ENCODE measurements at regions not wholly inside any gene's neighbourhood (a gene's known extent, or its start where the extent isn't known, plus 50 kb on each side); places are given as distances from the start of the nearest gene placed in this dataset.

DNA sequence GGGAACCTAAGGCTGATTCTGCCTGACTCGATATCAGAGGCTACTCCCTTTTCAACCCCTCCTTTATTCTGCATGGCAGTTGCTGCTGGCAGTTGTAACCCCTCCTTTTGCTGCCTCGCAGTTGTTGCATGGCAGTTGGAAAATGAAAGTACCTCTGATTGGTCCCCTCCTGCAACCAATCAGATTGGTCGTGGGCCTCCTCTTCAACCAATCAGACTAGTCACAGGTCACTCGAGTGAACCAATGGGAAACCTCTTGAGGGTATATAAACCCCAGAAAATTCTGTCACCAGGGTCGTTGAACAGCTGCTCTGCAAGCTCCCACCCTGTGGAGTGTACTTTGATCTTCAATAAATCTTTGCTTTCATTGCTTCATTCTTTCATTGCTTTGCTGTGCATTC lies 294.3 kb upstream of the SLC8A1 start:
- TF ChIP-seq, protein P1, sequence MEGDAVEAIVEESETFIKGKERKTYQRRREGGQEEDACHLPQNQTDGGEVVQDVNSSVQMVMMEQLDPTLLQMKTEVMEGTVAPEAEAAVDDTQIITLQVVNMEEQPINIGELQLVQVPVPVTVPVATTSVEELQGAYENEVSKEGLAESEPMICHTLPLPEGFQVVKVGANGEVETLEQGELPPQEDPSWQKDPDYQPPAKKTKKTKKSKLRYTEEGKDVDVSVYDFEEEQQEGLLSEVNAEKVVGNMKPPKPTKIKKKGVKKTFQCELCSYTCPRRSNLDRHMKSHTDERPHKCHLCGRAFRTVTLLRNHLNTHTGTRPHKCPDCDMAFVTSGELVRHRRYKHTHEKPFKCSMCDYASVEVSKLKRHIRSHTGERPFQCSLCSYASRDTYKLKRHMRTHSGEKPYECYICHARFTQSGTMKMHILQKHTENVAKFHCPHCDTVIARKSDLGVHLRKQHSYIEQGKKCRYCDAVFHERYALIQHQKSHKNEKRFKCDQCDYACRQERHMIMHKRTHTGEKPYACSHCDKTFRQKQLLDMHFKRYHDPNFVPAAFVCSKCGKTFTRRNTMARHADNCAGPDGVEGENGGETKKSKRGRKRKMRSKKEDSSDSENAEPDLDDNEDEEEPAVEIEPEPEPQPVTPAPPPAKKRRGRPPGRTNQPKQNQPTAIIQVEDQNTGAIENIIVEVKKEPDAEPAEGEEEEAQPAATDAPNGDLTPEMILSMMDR (IDR thresholded peaks at IDR 0.05; ENCODE audit: insufficient read depth, low read length): no peak
- TF ChIP-seq, protein P2, sequence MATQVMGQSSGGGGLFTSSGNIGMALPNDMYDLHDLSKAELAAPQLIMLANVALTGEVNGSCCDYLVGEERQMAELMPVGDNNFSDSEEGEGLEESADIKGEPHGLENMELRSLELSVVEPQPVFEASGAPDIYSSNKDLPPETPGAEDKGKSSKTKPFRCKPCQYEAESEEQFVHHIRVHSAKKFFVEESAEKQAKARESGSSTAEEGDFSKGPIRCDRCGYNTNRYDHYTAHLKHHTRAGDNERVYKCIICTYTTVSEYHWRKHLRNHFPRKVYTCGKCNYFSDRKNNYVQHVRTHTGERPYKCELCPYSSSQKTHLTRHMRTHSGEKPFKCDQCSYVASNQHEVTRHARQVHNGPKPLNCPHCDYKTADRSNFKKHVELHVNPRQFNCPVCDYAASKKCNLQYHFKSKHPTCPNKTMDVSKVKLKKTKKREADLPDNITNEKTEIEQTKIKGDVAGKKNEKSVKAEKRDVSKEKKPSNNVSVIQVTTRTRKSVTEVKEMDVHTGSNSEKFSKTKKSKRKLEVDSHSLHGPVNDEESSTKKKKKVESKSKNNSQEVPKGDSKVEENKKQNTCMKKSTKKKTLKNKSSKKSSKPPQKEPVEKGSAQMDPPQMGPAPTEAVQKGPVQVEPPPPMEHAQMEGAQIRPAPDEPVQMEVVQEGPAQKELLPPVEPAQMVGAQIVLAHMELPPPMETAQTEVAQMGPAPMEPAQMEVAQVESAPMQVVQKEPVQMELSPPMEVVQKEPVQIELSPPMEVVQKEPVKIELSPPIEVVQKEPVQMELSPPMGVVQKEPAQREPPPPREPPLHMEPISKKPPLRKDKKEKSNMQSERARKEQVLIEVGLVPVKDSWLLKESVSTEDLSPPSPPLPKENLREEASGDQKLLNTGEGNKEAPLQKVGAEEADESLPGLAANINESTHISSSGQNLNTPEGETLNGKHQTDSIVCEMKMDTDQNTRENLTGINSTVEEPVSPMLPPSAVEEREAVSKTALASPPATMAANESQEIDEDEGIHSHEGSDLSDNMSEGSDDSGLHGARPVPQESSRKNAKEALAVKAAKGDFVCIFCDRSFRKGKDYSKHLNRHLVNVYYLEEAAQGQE (IDR thresholded peaks at IDR 0.05; ENCODE audit: insufficient replicate concordance, low read depth): no peak
- no peak for TF ChIP-seq GABPA (IDR thresholded peaks at IDR 0.05; ENCODE audit: low read depth)

Measured in HL-60 (cell line).